ENCODE measurements at regions not wholly inside any gene's neighbourhood (a gene's known extent, or its start where the extent isn't known, plus 50 kb on each side); places are given as distances from the start of the nearest gene placed in this dataset.
"Not testable (repeated sequence)": the region's sequence is repeated elsewhere in the genome, so short reads cannot be mapped to it uniquely, and the experiment has no call there.

- TF ChIP-seq, protein P1, sequence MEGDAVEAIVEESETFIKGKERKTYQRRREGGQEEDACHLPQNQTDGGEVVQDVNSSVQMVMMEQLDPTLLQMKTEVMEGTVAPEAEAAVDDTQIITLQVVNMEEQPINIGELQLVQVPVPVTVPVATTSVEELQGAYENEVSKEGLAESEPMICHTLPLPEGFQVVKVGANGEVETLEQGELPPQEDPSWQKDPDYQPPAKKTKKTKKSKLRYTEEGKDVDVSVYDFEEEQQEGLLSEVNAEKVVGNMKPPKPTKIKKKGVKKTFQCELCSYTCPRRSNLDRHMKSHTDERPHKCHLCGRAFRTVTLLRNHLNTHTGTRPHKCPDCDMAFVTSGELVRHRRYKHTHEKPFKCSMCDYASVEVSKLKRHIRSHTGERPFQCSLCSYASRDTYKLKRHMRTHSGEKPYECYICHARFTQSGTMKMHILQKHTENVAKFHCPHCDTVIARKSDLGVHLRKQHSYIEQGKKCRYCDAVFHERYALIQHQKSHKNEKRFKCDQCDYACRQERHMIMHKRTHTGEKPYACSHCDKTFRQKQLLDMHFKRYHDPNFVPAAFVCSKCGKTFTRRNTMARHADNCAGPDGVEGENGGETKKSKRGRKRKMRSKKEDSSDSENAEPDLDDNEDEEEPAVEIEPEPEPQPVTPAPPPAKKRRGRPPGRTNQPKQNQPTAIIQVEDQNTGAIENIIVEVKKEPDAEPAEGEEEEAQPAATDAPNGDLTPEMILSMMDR (IDR thresholded peaks at IDR 0.05 in 4 of 5, conservative IDR thresholded peaks at IDR 0.05 in 1 of 5): no peak
- TF ChIP-seq POLR2A (IDR thresholded peaks at IDR 0.05): no peak
- Histone ChIP-seq H3K4me1 (no peaks in the 10 kb centered on the region), H3K27ac (no peak overlapping the region), H3K27me3 (no peaks in the 10 kb centered on the region), H3K9me3 (no peaks in the 10 kb centered on the region), H3K4me3 (no peak overlapping the region), H3K36me3 (no peaks in the 10 kb centered on the region)
- DNase-seq (no peak), ATAC-seq (no peak)
- intact Hi-C loops (cut with DNase I; ENCODE audit: low total_unique reads) (no loop called here), in situ Hi-C loops (cut with MboI; ENCODE audit: low sequenced_read_pairs in 4 of 4) (no loop called here)
Measured at GRCh38 chr9:101836021-101836420, 97.6 kb upstream of the GRIN3A start.

DNA sequence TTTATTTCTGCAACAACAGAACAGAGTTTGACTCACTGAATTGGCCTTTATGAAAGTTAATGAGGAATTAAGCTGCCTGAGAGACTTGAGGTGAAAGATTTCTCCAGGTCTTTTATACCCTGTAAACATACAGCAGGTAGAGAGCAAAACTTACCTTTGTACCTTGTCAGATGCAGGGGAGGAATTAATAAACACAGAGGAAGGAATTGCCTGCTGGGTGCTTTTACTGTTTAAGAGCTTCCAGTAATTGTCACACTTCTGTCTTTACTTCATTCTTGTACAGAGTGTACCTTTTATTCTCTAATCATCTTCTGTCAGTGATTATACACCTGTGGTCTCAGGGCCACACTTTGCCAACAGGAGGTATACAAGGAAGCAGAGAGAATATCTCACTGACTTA lies 94.0 kb upstream of the GRIN3A start:
- DNase-seq (no peak), ATAC-seq (no peak)
- H3K27me3 ChIP-seq: no peaks in the 10 kb centered on the region
- H3K36me3 ChIP-seq: no peaks in the 10 kb centered on the region
- H3K4me1 ChIP-seq: no peaks in the 10 kb centered on the region
- TF ChIP-seq, protein P1 (IDR thresholded peaks at IDR 0.05 in 4 of 5, conservative IDR thresholded peaks at IDR 0.05 in 1 of 5): no peak
- no peak for TF ChIP-seq POLR2A (IDR thresholded peaks at IDR 0.05)
- intact Hi-C loops (cut with DNase I; ENCODE audit: low total_unique reads) (no loop called here), in situ Hi-C loops (cut with MboI; ENCODE audit: low sequenced_read_pairs in 4 of 4) (no loop called here)
- H3K27ac ChIP-seq: no peak overlapping the region
- H3K9me3 ChIP-seq: no peaks in the 10 kb centered on the region
- H3K4me3 ChIP-seq: no peak overlapping the region

- H3K36me3 ChIP-seq; in situ Hi-C loops (cut with MboI; ENCODE audit: low sequenced_read_pairs in 4 of 4); H3K9me3 ChIP-seq; ATAC-seq; H3K27ac ChIP-seq; H3K27me3 ChIP-seq; intact Hi-C loops (cut with DNase I; ENCODE audit: low total_unique reads); H3K4me3 ChIP-seq; DNase-seq; H3K4me1 ChIP-seq: not testable (repeated sequence)
Measured at GRCh38 chr9:101821450-101821849, 83.0 kb upstream of the GRIN3A start.

- DNase-seq; H3K27me3 ChIP-seq; ATAC-seq; H3K9me3 ChIP-seq; H3K4me3 ChIP-seq; intact Hi-C loops (cut with DNase I; ENCODE audit: low total_unique reads); in situ Hi-C loops (cut with MboI; ENCODE audit: low sequenced_read_pairs in 4 of 4); H3K27ac ChIP-seq; H3K36me3 ChIP-seq; H3K4me1 ChIP-seq: not testable (repeated sequence)
Measured at GRCh38 chr9:101820983-101821382, 82.5 kb upstream of the GRIN3A start.

GRCh38 chr9:101814064-101814463 lies 75.6 kb upstream of the GRIN3A start:
- no peak overlapping the region for H3K27ac ChIP-seq
- H3K36me3 ChIP-seq: no peaks in the 10 kb centered on the region
- no peak for DNase-seq
- H3K4me3 ChIP-seq: no peak overlapping the region
- H3K27me3 ChIP-seq: no peaks in the 10 kb centered on the region
- ATAC-seq: no peak
- H3K4me1 ChIP-seq: no peaks in the 10 kb centered on the region
- in situ Hi-C loops (cut with MboI; ENCODE audit: low sequenced_read_pairs in 4 of 4) (no loop called here), intact Hi-C loops (cut with DNase I; ENCODE audit: low total_unique reads) (no loop called here)
- H3K9me3 ChIP-seq: no peaks in the 10 kb centered on the region
- no peak for TF ChIP-seq POLR2A (IDR thresholded peaks at IDR 0.05)
- TF ChIP-seq, protein P1 (IDR thresholded peaks at IDR 0.05 in 4 of 5, conservative IDR thresholded peaks at IDR 0.05 in 1 of 5): no peak

DNA sequence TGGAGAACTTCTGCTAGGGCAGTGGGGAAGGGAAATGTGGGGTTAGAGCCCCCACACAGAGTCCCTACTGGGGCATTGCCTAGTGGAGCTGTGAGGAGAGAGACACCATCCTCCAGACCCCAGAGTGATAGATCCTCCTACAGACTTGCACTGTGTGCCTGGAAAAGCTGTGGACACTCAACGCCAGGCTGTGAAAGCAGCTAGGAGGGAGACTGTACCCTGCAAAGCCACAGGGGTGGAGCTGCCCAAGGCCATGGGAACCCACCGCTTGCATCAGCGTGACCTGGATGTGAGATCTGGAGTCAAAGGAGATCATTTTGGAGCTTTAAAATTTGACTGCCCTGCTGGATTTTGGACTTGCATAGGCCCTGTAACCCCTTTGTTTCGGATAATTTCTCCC lies 69.4 kb upstream of the GRIN3A start:
- H3K36me3 ChIP-seq; H3K4me3 ChIP-seq; H3K27me3 ChIP-seq; intact Hi-C loops (cut with DNase I; ENCODE audit: low total_unique reads); in situ Hi-C loops (cut with MboI; ENCODE audit: low sequenced_read_pairs in 4 of 4); H3K9me3 ChIP-seq; H3K4me1 ChIP-seq; ATAC-seq; H3K27ac ChIP-seq; DNase-seq: not testable (repeated sequence)
